ENCODE measurements at regions not wholly inside any gene's neighbourhood (a gene's known extent, or its start where the extent isn't known, plus 50 kb on each side); places are given as distances from the start of the nearest gene placed in this dataset.

- no peak for DNase-seq
Observed at GRCh38 chr13:32863596-32863995, 152.6 kb upstream of the KL start.

- DNase-seq, result no peak
Observed at GRCh38 chr13:32866921-32867320, 149.3 kb upstream of the KL start.

- no peak for DNase-seq
Observed at GRCh38 chr13:32877491-32877890, 138.7 kb upstream of the KL start.

- no peak for DNase-seq
Observed at GRCh38 chr13:32878163-32878562, 138.1 kb upstream of the KL start.

GRCh38 chr13:32880636-32881035 lies 135.6 kb upstream of the KL start:
- DNase-seq, result no peak

- DNase-seq, result no peak
Observed at GRCh38 chr13:32881074-32881776, 135.0 kb upstream of the KL start.

GRCh38 chr13:32881777-32882145 lies 134.5 kb upstream of the KL start:
- no peak for DNase-seq

GRCh38 chr13:32882691-32883090 lies 133.5 kb upstream of the KL start:
- no peak for DNase-seq

GRCh38 chr13:32883474-32883873 lies 132.7 kb upstream of the KL start:
- DNase-seq, result no peak

GRCh38 chr13:32887617-32888016 lies 128.6 kb upstream of the KL start:
- no peak for DNase-seq

GRCh38 chr13:32889986-32890565 lies 126.1 kb upstream of the KL start:
- DNase-seq, result no peak

- no peak for DNase-seq
Observed at GRCh38 chr13:32893176-32893575, 123.0 kb upstream of the KL start.

- no peak for DNase-seq
Observed at GRCh38 chr13:32894589-32895001, 121.6 kb upstream of the KL start.

- no peak for DNase-seq
Observed at GRCh38 chr13:32895296-32895695, 120.9 kb upstream of the KL start.

- DNase-seq, result no peak
Observed at GRCh38 chr13:32897296-32897695, 118.9 kb upstream of the KL start.

- no peak for DNase-seq
Observed at GRCh38 chr13:32902029-32902780, 114.0 kb upstream of the KL start.

- no peak for DNase-seq
Observed at GRCh38 chr13:32902874-32903273, 113.3 kb upstream of the KL start.

GRCh38 chr13:32903720-32904119 lies 112.5 kb upstream of the KL start:
- no peak for DNase-seq

GRCh38 chr13:32904266-32904665 lies 112.0 kb upstream of the KL start:
- DNase-seq, result no peak

GRCh38 chr13:32905063-32905863 lies 111.0 kb upstream of the KL start:
- no peak for DNase-seq

- DNase-seq, result no peak
Observed at GRCh38 chr13:32905864-32906180, 110.4 kb upstream of the KL start.

- no peak for DNase-seq
Observed at GRCh38 chr13:32907211-32907610, 109.0 kb upstream of the KL start.

- no peak for DNase-seq
Observed at GRCh38 chr13:32910530-32910929, 105.7 kb upstream of the KL start.

- DNase-seq, result peak in 2 of 6 experiments; percentile 12 to 21
Observed at GRCh38 chr13:32911506-32911905, 104.7 kb upstream of the KL start.

Data from stimulated activated naive CD4-positive, alpha-beta T cell (primary cell).